Adrenal gland (tissue), 5 donors: ENCODE measurements at regions not wholly inside any gene's neighbourhood (a gene's known extent, or its start where the extent isn't known, plus 50 kb on each side); places are given as distances from the start of the nearest gene placed in this dataset.

Experiments
- POLR2A ChIP-seq, 2 donors: fragments of 450-650 bp; IDR thresholded peaks; one replicate each; pipeline ENCODE4 v1.6.1; 2017; ENCODE audit warnings: antibody characterized with exemption in 2 of 2, mild to moderate bottlenecking in 2 of 2, moderate library complexity in 1 of 2
- TF ChIP-seq, protein P1 (sequence below), 6 experiments: fragments of 450-650 bp in 4 of 6; fragments of 200-600 bp in 2 of 6; sonication (generic) in 1 of 6; IDR thresholded peaks; 1 replicate in 5 of 6; 2 replicates in 1 of 6; pipeline versions ENCODE4 v1.5.1 to v1.8.0; 2016 to 2021; ENCODE audit warnings: antibody characterized with exemption in 6 of 6, mild to moderate bottlenecking in 2 of 6, moderate library complexity in 1 of 6
- donor health status: DM: no; HTN: no; CAD: no.

DNA sequence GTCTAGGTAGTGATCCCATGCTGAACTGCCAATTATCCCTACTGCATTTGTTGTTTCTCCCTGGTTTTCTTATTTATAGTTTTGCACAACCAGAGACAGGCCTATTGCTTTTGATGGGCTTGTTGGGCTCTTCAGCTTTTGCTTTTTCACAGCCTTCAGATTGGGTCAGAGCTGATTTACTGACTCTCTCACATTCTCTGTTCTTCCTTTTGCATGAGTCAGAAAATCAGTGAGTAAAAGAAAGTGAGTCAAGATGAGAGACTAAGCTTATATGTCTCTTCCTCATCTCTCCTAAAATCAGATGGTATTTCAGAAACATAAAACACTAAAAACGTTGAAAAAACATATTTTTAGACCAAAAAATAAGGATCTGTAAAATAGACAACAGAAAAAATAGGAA, 1135.4 kb downstream of the XPNPEP1 start:
- TF ChIP-seq, protein P1, sequence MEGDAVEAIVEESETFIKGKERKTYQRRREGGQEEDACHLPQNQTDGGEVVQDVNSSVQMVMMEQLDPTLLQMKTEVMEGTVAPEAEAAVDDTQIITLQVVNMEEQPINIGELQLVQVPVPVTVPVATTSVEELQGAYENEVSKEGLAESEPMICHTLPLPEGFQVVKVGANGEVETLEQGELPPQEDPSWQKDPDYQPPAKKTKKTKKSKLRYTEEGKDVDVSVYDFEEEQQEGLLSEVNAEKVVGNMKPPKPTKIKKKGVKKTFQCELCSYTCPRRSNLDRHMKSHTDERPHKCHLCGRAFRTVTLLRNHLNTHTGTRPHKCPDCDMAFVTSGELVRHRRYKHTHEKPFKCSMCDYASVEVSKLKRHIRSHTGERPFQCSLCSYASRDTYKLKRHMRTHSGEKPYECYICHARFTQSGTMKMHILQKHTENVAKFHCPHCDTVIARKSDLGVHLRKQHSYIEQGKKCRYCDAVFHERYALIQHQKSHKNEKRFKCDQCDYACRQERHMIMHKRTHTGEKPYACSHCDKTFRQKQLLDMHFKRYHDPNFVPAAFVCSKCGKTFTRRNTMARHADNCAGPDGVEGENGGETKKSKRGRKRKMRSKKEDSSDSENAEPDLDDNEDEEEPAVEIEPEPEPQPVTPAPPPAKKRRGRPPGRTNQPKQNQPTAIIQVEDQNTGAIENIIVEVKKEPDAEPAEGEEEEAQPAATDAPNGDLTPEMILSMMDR (IDR thresholded peaks at IDR 0.05): no peak
- no peak for TF ChIP-seq POLR2A (IDR thresholded peaks at IDR 0.05)
